Caco-2 (cell line): ENCODE measurements at regions not wholly inside any gene's neighbourhood (a gene's known extent, or its start where the extent isn't known, plus 50 kb on each side); places are given as distances from the start of the nearest gene placed in this dataset.

Source experiments
- BruUV-seq: library from RNA; stranded (reverse); fragments of 400-500 nt; replicated peaks from 2 replicates; lab custom pipeline; 2021; lab: Mats Ljungman, UMichigan
- CTCF ChIA-PET: fragments of 300-600 bp; sonication (Branson Sonifier 250); formaldehyde crosslinking; loops from one replicate; lab custom pipeline; 2022; ENCODE audit warnings: antibody characterized with exemption; lab: Charles Lee
- POLR2A ChIA-PET: fragments of 300-600 bp; sonication (Branson Sonifier 250); formaldehyde crosslinking; loops from one replicate; lab custom pipeline; 2022; ENCODE audit warnings: antibody characterized with exemption; lab: Charles Lee
- DNase-seq, 2 experiments: peaks; one replicate each; pipeline versions ENCODE4 v3.0.0 to v3.0.0-alpha.2; 2020 to 2022
- H3K27me3 ChIP-seq: replicated peaks from 2 replicates; pipeline ENCODE4 v1.6.0; 2011; ENCODE audit warnings: low read length; ENCODE audit not compliant: control insufficient read depth, insufficient read depth
- H3K36me3 ChIP-seq: 2 replicates; pipeline ENCODE4 v1.5.1; 2011; ENCODE audit warnings: low read length; ENCODE audit not compliant: control insufficient read depth, insufficient read depth
- H3K4me1 ChIP-seq: fragments of 250-450 bp; sonication (Bioruptor Pico); 2 replicates; pipeline ENCODE4 v1.5.1; 2020; ENCODE audit warnings: mild to moderate bottlenecking
- H3K4me3 ChIP-seq: 2 replicates; pipeline ENCODE4 v1.5.1; 2011; ENCODE audit warnings: low read depth, mild to moderate bottlenecking, control low read depth, low read length
- H3K9me3 ChIP-seq: fragments of 250-450 bp; sonication (Bioruptor Pico); 2 replicates; pipeline ENCODE4 v1.5.1; 2020; ENCODE audit warnings: mild to moderate bottlenecking, moderate library complexity
- H3K27ac Mint-ChIP-seq: one replicate; pipeline ENCODE4 v1.8.0; 2022; ENCODE audit warnings: mixed read lengths; ENCODE audit not compliant: unreplicated experiment
- H3K27me3 Mint-ChIP-seq: one replicate; pipeline ENCODE4 v1.8.0; 2022; ENCODE audit warnings: mixed read lengths; ENCODE audit not compliant: insufficient read depth, unreplicated experiment
- H3K36me3 Mint-ChIP-seq: one replicate; pipeline ENCODE4 v1.8.0; 2022; ENCODE audit warnings: mild to moderate bottlenecking, mixed read lengths; ENCODE audit not compliant: insufficient read depth, unreplicated experiment
- H3K4me1 Mint-ChIP-seq: one replicate; pipeline ENCODE4 v1.8.0; 2022; ENCODE audit warnings: low read depth, mixed read lengths; ENCODE audit not compliant: unreplicated experiment
- H3K4me3 Mint-ChIP-seq: one replicate; pipeline ENCODE4 v1.8.0; 2022; ENCODE audit warnings: mild to moderate bottlenecking, moderate library complexity, mixed read lengths; ENCODE audit not compliant: unreplicated experiment
- H3K9me3 Mint-ChIP-seq: one replicate; pipeline ENCODE4 v1.8.0; 2022; ENCODE audit warnings: mixed read lengths; ENCODE audit not compliant: unreplicated experiment
- CTCF ChIP-seq, 2 experiments: fragments of 200-600 bp in 1 of 2; IDR thresholded peaks; 1 replicate in 1 of 2; 2 replicates in 1 of 2; pipeline versions ENCODE4 v1.5.1 to v1.8.0; 2011 to 2022; ENCODE audit warnings: antibody characterized with exemption in 1 of 2, control low read depth in 1 of 2, inconsistent platforms in 1 of 2, low read depth in 1 of 2, low read length in 1 of 2, mild to moderate bottlenecking in 1 of 2, moderate library complexity in 1 of 2; ENCODE audit not compliant: insufficient read depth in 1 of 2, severe bottlenecking in 1 of 2, unreplicated experiment in 1 of 2
- intact Hi-C: fragments of 100-400 bp; cut with micrococcal nuclease; formaldehyde crosslinking; loops from one replicate; pipeline ENCODE4 v1.10.0; 2022; ENCODE audit not compliant: unreplicated experiment

- Histone ChIP-seq H3K4me1 (no peaks in the 10 kb centered on the region), H3K4me3 (no peak overlapping the region), H3K27me3 (no peaks in the 10 kb centered on the region), H3K36me3 (no peaks in the 10 kb centered on the region), H3K9me3 (no peaks in the 10 kb centered on the region)
- Mint-ChIP-seq H3K9me3 (no peaks in the 10 kb centered on the region), H3K36me3 (no peaks in the 10 kb centered on the region), H3K27me3 (no peaks in the 10 kb centered on the region), H3K4me1 (no peaks in the 10 kb centered on the region), H3K27ac (no peak overlapping the region), H3K4me3 (no peak overlapping the region)
- TF ChIP-seq CTCF (IDR thresholded peaks at IDR 0.05; ENCODE audit: insufficient read depth in 1 of 2, low read depth in 1 of 2, low read length in 1 of 2, severe bottlenecking in 1 of 2, unreplicated experiment in 1 of 2) = no peak
- BruUV-seq = no TSS peak
- intact Hi-C loops = no loop called here
- ChIA-PET POLR2A (no interaction called here), CTCF (no interaction called here)
- DNase-seq = no peak
Observed at GRCh38 chr5:146940295-146940694, 61.7 kb upstream of the PPP2R2B start.

GRCh38 chr5:146944019-146944418 is 65.5 kb upstream of the PPP2R2B start:
- Histone ChIP-seq H3K4me1 (no peaks in the 10 kb centered on the region), H3K27me3 (no peaks in the 10 kb centered on the region), H3K4me3 (no peak overlapping the region), H3K36me3 (no peaks in the 10 kb centered on the region), H3K9me3 (no peaks in the 10 kb centered on the region)
- no peak for DNase-seq
- BruUV-seq = no TSS peak
- CTCF ChIA-PET = no interaction called here
- POLR2A ChIA-PET = no interaction called here
- Mint-ChIP-seq H3K27ac (no peak overlapping the region), H3K36me3 (no peaks in the 10 kb centered on the region), H3K4me1 (no peaks in the 10 kb centered on the region), H3K9me3 (no peaks in the 10 kb centered on the region), H3K4me3 (no peak overlapping the region), H3K27me3 (no peaks in the 10 kb centered on the region)
- no peak for TF ChIP-seq CTCF (IDR thresholded peaks at IDR 0.05; ENCODE audit: insufficient read depth in 1 of 2, low read depth in 1 of 2, low read length in 1 of 2, severe bottlenecking in 1 of 2, unreplicated experiment in 1 of 2)
- intact Hi-C loops = no loop called here

GRCh38 chr5:146944764-146945616 is 66.4 kb upstream of the PPP2R2B start:
- no TSS peak for BruUV-seq
- no peaks in the 10 kb centered on the region for H3K27me3 Mint-ChIP-seq
- CTCF ChIA-PET = interaction anchor here (0.7 to 1.0 kb wide), 2 partner anchors 244 to 255 kb away, joined by 3 read pairs; no protein-coding TSS in a partner anchor
- intact Hi-C loops = loop anchor here (5.0 kb wide), 2 partner anchors 68 to 283 kb away; partner anchors contain the start of gene PPP2R2B
- no peaks in the 10 kb centered on the region for H3K9me3 ChIP-seq
- no peak for TF ChIP-seq CTCF (IDR thresholded peaks at IDR 0.05; ENCODE audit: insufficient read depth in 1 of 2, low read depth in 1 of 2, low read length in 1 of 2, severe bottlenecking in 1 of 2, unreplicated experiment in 1 of 2)
- H3K4me3 Mint-ChIP-seq = no peak overlapping the region
- H3K4me1 Mint-ChIP-seq = no peaks in the 10 kb centered on the region
- H3K36me3 ChIP-seq = no peaks in the 10 kb centered on the region
- H3K4me1 ChIP-seq = no peaks in the 10 kb centered on the region
- H3K4me3 ChIP-seq = no peak overlapping the region
- POLR2A ChIA-PET = no interaction called here
- H3K36me3 Mint-ChIP-seq = no peaks in the 10 kb centered on the region
- no peak overlapping the region for H3K27ac Mint-ChIP-seq
- no peaks in the 10 kb centered on the region for H3K9me3 Mint-ChIP-seq
- H3K27me3 ChIP-seq = no peaks in the 10 kb centered on the region
- no peak for DNase-seq
